H9 (cell line): ENCODE measurements at regions not wholly inside any gene's neighbourhood (a gene's known extent, or its start where the extent isn't known, plus 50 kb on each side); places are given as distances from the start of the nearest gene placed in this dataset.

Source experiments
- DNase-seq: peaks from one replicate; pipeline ENCODE4 v3.0.0-alpha.2; 2017
- H2AFZ ChIP-seq: one replicate; pipeline ENCODE4 v1.6.1; 2013; ENCODE audit warnings: mild to moderate bottlenecking, low read length, control low read depth, moderate library complexity
- H2AK5ac ChIP-seq: 2 replicates; pipeline ENCODE4 v1.6.1; 2013; ENCODE audit warnings: low read length, control low read depth, mixed read lengths; ENCODE audit not compliant: insufficient read length
- H2BK120ac ChIP-seq: one replicate; pipeline ENCODE4 v1.6.1; 2013; ENCODE audit warnings: low read depth, mild to moderate bottlenecking, low read length, control low read depth, inconsistent platforms; ENCODE audit not compliant: poor library complexity, severe bottlenecking
- H2BK12ac ChIP-seq: 2 replicates; pipeline ENCODE4 v1.6.1; 2013; ENCODE audit warnings: low read length, control low read depth, mixed read lengths, low read depth; ENCODE audit not compliant: insufficient read length
- H2BK15ac ChIP-seq: 2 replicates; pipeline ENCODE4 v1.6.1; 2013; ENCODE audit warnings: low read depth, low read length, control low read depth
- H2BK20ac ChIP-seq: one replicate; pipeline ENCODE4 v1.6.1; 2013; ENCODE audit warnings: low read depth, mild to moderate bottlenecking, low read length, control low read depth, inconsistent platforms; ENCODE audit not compliant: poor library complexity, severe bottlenecking
- H2BK5ac ChIP-seq: 2 replicates; pipeline ENCODE4 v1.6.1; 2013; ENCODE audit warnings: low read length, control low read depth, mixed read lengths; ENCODE audit not compliant: insufficient read length
- H3K14ac ChIP-seq: 2 replicates; pipeline ENCODE4 v1.6.1; 2013; ENCODE audit warnings: low read length, control low read depth; ENCODE audit not compliant: insufficient read depth
- H3K18ac ChIP-seq: 2 replicates; pipeline ENCODE4 v1.6.1; 2013; ENCODE audit warnings: low read depth, mild to moderate bottlenecking, mixed read lengths, low read length, control low read depth; ENCODE audit not compliant: insufficient read length
- H3K23ac ChIP-seq: 2 replicates; pipeline ENCODE4 v1.6.1; 2013; ENCODE audit warnings: low read length, control low read depth, mixed read lengths, low read depth; ENCODE audit not compliant: insufficient read length
- H3K23me2 ChIP-seq: 2 replicates; pipeline ENCODE4 v1.6.1; 2013; ENCODE audit warnings: low read depth, mild to moderate bottlenecking, mixed read lengths, low read length, control low read depth; ENCODE audit not compliant: insufficient read length, poor library complexity, severe bottlenecking
- H3K27ac ChIP-seq: 2 replicates; pipeline ENCODE4 v1.5.1; 2013; ENCODE audit warnings: low read length, control low read depth, mixed read lengths, low read depth; ENCODE audit not compliant: insufficient read length
- H3K27me3 ChIP-seq: 2 replicates; pipeline ENCODE4 v1.6.1; 2013; ENCODE audit warnings: low read length, control low read depth, inconsistent platforms; ENCODE audit not compliant: insufficient read depth
- H3K4ac ChIP-seq: 2 replicates; pipeline ENCODE4 v1.6.1; 2013; ENCODE audit warnings: low read depth, mild to moderate bottlenecking, control low read depth, inconsistent platforms, low read length, moderate library complexity
- H3K4me1 ChIP-seq: 2 replicates; pipeline ENCODE4 v1.6.1; 2013; ENCODE audit warnings: low read length, control low read depth, inconsistent platforms; ENCODE audit not compliant: insufficient read depth
- H3K4me2 ChIP-seq: 2 replicates; pipeline ENCODE4 v1.6.1; 2013; ENCODE audit warnings: low read length, control low read depth, mixed read lengths; ENCODE audit not compliant: insufficient read length, insufficient read depth
- H3K56ac ChIP-seq: 2 replicates; pipeline ENCODE4 v1.6.1; 2013; ENCODE audit warnings: low read depth, mild to moderate bottlenecking, mixed read lengths, low read length, control low read depth; ENCODE audit not compliant: insufficient read length
- H3K79me1 ChIP-seq: 2 replicates; pipeline ENCODE4 v1.6.1; 2013; ENCODE audit warnings: low read depth, mild to moderate bottlenecking, moderate library complexity, low read length, control low read depth, inconsistent platforms; ENCODE audit not compliant: insufficient read depth, poor library complexity, severe bottlenecking
- H3K79me2 ChIP-seq: 2 replicates; pipeline ENCODE4 v1.6.1; 2013; ENCODE audit warnings: low read length, control low read depth, inconsistent platforms; ENCODE audit not compliant: insufficient read depth
- H3K9ac ChIP-seq: 2 replicates; pipeline ENCODE4 v1.6.1; 2013; ENCODE audit warnings: low read length, control low read depth, mixed read lengths; ENCODE audit not compliant: insufficient read length; ENCODE audit errors: extremely low read depth
- H3K9me3 ChIP-seq: one replicate; pipeline ENCODE4 v1.6.1; 2013; ENCODE audit warnings: low read depth, low read length, inconsistent platforms; ENCODE audit not compliant: control insufficient read depth
- H3T11ph ChIP-seq: one replicate; pipeline ENCODE4 v1.6.1; 2013; ENCODE audit warnings: mild to moderate bottlenecking, low read length, control low read depth, inconsistent platforms
- H4K20me1 ChIP-seq: one replicate; pipeline ENCODE4 v1.6.1; 2013; ENCODE audit not compliant: control insufficient read depth, insufficient read length, insufficient read depth
- H4K5ac ChIP-seq: 2 replicates; pipeline ENCODE4 v1.6.1; 2013; ENCODE audit warnings: low read depth, mild to moderate bottlenecking, mixed read lengths, low read length, control low read depth; ENCODE audit not compliant: insufficient read length
- H4K8ac ChIP-seq: replicated peaks from 2 replicates; pipeline ENCODE4 v1.6.1; 2013; ENCODE audit warnings: low read length, control low read depth, mixed read lengths, low read depth; ENCODE audit not compliant: insufficient read length
- H4K91ac ChIP-seq: 2 replicates; pipeline ENCODE4 v1.6.1; 2013; ENCODE audit warnings: low read depth, mild to moderate bottlenecking, moderate library complexity, mixed read lengths, low read length, control low read depth; ENCODE audit not compliant: insufficient read length
- H3K27ac Mint-ChIP-seq, 3 experiments: 2 replicates in 2 of 3; 3 replicates in 1 of 3; pipeline ENCODE4 v1.8.0; 2020 to 2021; ENCODE audit warnings: mixed read lengths in 3 of 3, mild to moderate bottlenecking in 1 of 3, moderate library complexity in 1 of 3
- H3K27me3 Mint-ChIP-seq: 2 replicates; pipeline ENCODE4 v1.8.0; 2021; ENCODE audit warnings: low read depth, mild to moderate bottlenecking, moderate library complexity, mixed read lengths
- H3K36me3 Mint-ChIP-seq, 3 experiments: 2 replicates in 2 of 3; 3 replicates in 1 of 3; pipeline ENCODE4 v1.8.0; 2020 to 2021; ENCODE audit warnings: low read depth in 3 of 3, mixed read lengths in 3 of 3; ENCODE audit not compliant: insufficient read depth in 1 of 3
- H3K4me1 Mint-ChIP-seq, 2 experiments: 2 replicates each; pipeline ENCODE4 v1.8.0; 2020; ENCODE audit warnings: mixed read lengths in 2 of 2
- H3K4me3 Mint-ChIP-seq, 2 experiments: 2 replicates in 1 of 2; 3 replicates in 1 of 2; pipeline ENCODE4 v1.8.0; 2020 to 2021; ENCODE audit warnings: mild to moderate bottlenecking in 2 of 2, mixed read lengths in 2 of 2, moderate library complexity in 1 of 2
- H3K9me3 Mint-ChIP-seq, 2 experiments: 2 replicates in 1 of 2; 3 replicates in 1 of 2; pipeline ENCODE4 v1.8.0; 2020; ENCODE audit warnings: mild to moderate bottlenecking in 2 of 2, mixed read lengths in 2 of 2, moderate library complexity in 1 of 2
- WGBS: extraction: QIAGEN DNeasy Blood & Tissue Kit; methylation state at CpG from one replicate; pipeline ENCODE4 v1.1.7; 2013; ENCODE audit warnings: missing lambda C conversion rate, low lambda C conversion rate, mixed read lengths; ENCODE audit not compliant: insufficient read length; ENCODE audit errors: extremely low coverage; 5-methylcytosine and 5-hydroxymethylcytosine counted together
- TF ChIP-seq, protein P1 (sequence below): fragments of 200-600 bp; sonication (generic); conservative IDR thresholded peaks from 3 replicates; pipeline ENCODE4 v1.8.0; 2021; ENCODE audit warnings: antibody characterized with exemption, mild to moderate bottlenecking

DNA sequence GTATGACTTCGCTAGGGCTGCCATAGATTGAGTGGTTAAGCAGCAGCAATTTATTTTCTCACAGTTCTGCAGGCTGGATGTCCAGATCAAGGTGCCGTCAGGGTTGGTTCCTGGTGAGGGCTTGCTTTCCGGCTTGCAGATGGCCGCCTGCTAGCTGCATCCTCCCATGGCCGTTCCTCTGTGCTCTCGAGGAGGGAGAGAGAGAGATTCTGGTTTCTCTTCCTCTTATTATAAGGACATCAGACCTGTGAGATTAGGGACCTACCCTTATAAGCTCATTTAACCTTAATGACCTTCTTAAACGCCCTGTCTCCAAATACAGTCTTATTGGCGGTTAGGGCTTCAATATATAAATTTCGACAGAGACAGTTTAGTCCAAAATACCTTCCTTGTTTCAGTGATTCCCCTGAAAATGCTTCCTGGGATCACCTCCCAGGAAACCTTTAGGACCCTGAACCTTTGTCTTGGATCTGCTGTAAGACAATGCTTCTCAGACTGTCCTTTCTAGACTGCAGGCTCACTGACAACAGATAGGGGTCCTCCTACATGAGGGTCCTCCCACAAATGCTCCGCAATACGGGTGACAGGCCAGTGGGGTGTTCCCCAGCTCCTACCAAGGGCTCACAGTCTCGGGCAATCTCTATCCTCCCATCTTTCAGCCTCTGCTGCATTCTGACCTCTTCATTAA lies 82.5 kb upstream of the BAIAP2L1 start:
- Histone ChIP-seq H3K18ac (no peak overlapping the region), H3K23ac (no peak overlapping the region), H2AFZ (no peak overlapping the region), H3K14ac (no peak overlapping the region), H2BK5ac (no peak overlapping the region), H3K27me3 (no peaks in the 10 kb centered on the region), H2BK15ac (no peak overlapping the region), H3K79me2 (no peaks in the 10 kb centered on the region), H3K23me2 (no peaks in the 10 kb centered on the region), H4K91ac (no peak overlapping the region), H4K20me1 (no peaks in the 10 kb centered on the region), H4K5ac (no peak overlapping the region), H2BK12ac (no peak overlapping the region), H3K4me2 (no peak overlapping the region), H3T11ph (no peak overlapping the region), H3K4me1 (no peaks in the 10 kb centered on the region), H2AK5ac (no peak overlapping the region), H4K8ac (no peak overlapping the region), H2BK20ac (no peak overlapping the region), H3K27ac (no peak overlapping the region), H3K79me1 (no peaks in the 10 kb centered on the region), H3K9me3 (no peaks in the 10 kb centered on the region), H2BK120ac (no peak overlapping the region), H3K56ac (no peak overlapping the region), H3K9ac (no peak overlapping the region), H3K4ac (no peak overlapping the region)
- DNase-seq, result peak; percentile 47
- peaks cover 10 to 22% of the 10 kb centered on the region in 2 experiments for H3K9me3 Mint-ChIP-seq
- no peak overlapping the region; a peak in 1 of 5 replicates for H3K4me3 Mint-ChIP-seq
- peaks cover 2% of the 10 kb centered on the region; the same call in 1 of the 2 replicates for H3K27me3 Mint-ChIP-seq
- H3K4me1 Mint-ChIP-seq, result peaks cover 5 to 6% of the 10 kb centered on the region in 2 experiments
- peaks cover 0 to 11% (median 4%) of the 10 kb centered on the region in 3 experiments; a peak in 4 of 7 replicates for H3K36me3 Mint-ChIP-seq
- H3K27ac Mint-ChIP-seq, result no peak overlapping the region
- WGBS, result no CpG with 5 or more reads among the region's 12 CpGs
- TF ChIP-seq, protein P1, sequence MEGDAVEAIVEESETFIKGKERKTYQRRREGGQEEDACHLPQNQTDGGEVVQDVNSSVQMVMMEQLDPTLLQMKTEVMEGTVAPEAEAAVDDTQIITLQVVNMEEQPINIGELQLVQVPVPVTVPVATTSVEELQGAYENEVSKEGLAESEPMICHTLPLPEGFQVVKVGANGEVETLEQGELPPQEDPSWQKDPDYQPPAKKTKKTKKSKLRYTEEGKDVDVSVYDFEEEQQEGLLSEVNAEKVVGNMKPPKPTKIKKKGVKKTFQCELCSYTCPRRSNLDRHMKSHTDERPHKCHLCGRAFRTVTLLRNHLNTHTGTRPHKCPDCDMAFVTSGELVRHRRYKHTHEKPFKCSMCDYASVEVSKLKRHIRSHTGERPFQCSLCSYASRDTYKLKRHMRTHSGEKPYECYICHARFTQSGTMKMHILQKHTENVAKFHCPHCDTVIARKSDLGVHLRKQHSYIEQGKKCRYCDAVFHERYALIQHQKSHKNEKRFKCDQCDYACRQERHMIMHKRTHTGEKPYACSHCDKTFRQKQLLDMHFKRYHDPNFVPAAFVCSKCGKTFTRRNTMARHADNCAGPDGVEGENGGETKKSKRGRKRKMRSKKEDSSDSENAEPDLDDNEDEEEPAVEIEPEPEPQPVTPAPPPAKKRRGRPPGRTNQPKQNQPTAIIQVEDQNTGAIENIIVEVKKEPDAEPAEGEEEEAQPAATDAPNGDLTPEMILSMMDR, result peak; percentile 51
